Endothelial cell of umbilical vein (primary cell): ENCODE measurements at regions not wholly inside any gene's neighbourhood (a gene's known extent, or its start where the extent isn't known, plus 50 kb on each side); places are given as distances from the start of the nearest gene placed in this dataset.

Source experiments
- CTCF ChIP-seq, 2 donors: IDR thresholded peaks; 1 replicate in 1 of 2; 2 replicates in 1 of 2; pipeline ENCODE4 v1.5.1; 2011; ENCODE audit warnings: low read length in 2 of 2, mild to moderate bottlenecking in 2 of 2, moderate library complexity in 2 of 2, control low read depth in 1 of 2, inconsistent platforms in 1 of 2, low read depth in 1 of 2; ENCODE audit not compliant: insufficient read depth in 1 of 2; ENCODE audit errors: extremely low read depth in 1 of 2
- EZH2 ChIP-seq: IDR thresholded peaks from 2 replicates; pipeline ENCODE4 v1.6.1; 2012; ENCODE audit warnings: borderline replicate concordance, low read depth, mild to moderate bottlenecking, moderate library complexity, low read length, inconsistent platforms; ENCODE audit not compliant: severe bottlenecking
- MAX ChIP-seq: IDR thresholded peaks from 2 replicates; pipeline ENCODE4 v1.6.1; 2011; ENCODE audit not compliant: insufficient read depth, insufficient read length
- POLR2A ChIP-seq: IDR thresholded peaks from 2 replicates; pipeline ENCODE4 v1.6.1; 2012; ENCODE audit warnings: low read depth, mild to moderate bottlenecking, control low read depth, low read length
- POLR2AphosphoS5 ChIP-seq: IDR thresholded peaks from 2 replicates; pipeline ENCODE4 v1.6.1; 2012; ENCODE audit warnings: low read depth, mild to moderate bottlenecking, control low read depth, low read length, moderate library complexity; ENCODE audit not compliant: insufficient read depth

- TF ChIP-seq POLR2A (no peak), EZH2 (no peak), CTCF (IDR thresholded peaks at IDR 0.05; ENCODE audit: extremely low read depth in 1 of 2, insufficient read depth in 1 of 2, low read depth in 1 of 2, low read length in 2 of 2) (no peak), POLR2AphosphoS5 (no peak), MAX (no peak)
Observed at GRCh38 chr1:113223546-113223945, 150.5 kb downstream of the LRIG2 start.
